ENCODE measurements at regions not wholly inside any gene's neighbourhood (a gene's known extent, or its start where the extent isn't known, plus 50 kb on each side); places are given as distances from the start of the nearest gene placed in this dataset.

DNA sequence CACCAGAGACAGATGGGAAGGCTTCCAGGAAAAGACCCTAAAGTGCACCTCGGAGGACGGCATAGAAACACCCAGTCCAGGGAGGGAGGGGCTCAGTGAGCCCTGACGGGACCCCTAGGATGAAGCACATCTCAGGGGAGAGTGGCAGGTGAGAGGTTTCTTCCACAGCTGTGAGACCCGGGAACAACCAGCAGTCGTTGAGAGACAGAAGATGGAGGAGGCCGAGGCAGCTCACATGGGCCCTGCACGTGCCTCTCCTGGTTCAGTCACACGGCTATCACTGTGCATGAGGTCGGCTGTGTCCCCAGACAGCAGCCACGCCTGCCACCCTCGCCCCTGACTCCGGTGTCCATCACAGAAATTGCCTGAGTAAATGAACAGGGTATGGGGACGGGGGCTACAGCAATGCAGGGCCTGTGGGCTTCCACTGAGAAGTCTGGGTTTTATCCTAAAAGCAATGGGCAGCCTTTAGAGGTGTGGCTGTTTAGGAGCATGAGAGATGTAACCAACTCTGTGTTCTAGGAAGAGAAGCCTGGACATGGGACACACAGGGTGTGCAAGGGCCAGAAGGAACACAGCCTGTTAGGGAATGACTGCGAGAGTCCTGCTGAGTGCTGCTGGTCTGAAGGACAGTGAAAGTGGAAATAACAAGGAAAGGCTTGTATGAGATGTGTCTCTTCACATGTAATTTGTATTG is 102.0 kb downstream of the TMEM18 start:
- no peak for DNase-seq (ENCODE audit: low read depth)

DNA sequence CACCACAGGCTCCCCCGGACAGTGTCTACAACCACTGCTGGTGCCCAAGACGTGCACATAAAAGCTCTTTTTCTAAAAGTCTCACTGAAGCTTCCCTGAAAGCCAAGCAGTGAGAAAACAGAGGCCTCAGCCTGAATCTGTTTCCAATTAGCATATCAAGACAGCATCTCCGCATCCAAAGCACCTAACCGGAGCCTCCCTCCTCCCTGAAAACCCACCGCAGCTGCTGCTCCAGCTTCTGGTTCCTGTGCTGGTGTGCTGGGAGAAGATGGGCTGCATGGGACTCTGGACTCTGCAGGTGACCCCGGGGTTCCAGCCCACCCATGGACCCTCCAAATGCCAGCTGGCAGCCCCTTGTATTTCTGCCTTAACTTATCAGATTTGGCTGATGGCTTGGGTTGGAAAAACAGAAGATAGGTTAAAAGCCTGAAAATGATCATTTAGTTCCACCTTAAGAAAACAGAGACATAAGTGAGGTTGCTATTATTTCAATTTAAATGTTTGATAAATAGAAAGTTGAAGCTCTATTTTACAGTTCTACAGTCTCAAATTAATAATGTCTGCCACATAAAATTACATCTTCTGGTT is 103.3 kb downstream of the TMEM18 start:
- no peak for DNase-seq (ENCODE audit: low read depth)

DNA sequence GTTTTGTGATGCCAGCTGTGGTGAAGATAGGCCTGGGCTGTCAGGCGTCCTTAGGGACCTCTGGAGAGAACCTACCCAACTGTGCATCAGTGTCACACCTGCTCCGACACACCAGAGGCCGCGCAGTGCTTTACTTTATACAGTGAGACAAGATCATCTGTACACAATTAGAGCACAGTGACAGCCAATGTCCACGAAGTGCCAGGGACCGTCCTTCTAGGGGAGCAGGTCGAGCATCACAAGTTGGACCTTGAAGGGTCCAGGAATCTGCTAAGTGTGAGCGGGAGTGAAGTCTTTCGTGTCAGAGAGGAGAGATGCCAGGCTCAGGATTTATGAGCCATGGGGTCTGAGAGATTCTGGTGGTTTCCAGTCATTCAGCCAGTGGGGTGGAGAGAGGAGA is 104.2 kb downstream of the TMEM18 start:
- no peak for DNase-seq (ENCODE audit: low read depth)

DNA sequence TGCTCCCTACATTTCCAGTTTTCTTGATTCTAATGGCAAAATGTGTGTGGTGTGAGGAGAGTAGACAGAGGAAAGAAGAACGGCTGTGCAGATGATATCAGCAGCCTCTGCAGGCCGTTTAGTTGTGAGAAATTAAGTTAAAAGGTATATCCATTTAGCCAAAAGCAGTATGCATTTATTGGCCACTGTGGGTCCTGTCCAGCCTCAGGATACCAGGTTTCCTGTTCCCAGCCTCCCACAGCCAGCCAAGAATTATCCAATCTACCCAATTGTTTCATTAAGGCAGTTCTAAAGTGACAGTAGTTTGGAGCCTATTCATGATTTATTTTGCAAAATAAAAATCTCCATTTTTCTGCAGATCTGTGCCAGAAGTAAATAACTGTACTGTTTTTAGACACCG is 107.5 kb downstream of the TMEM18 start:
- DNase-seq (ENCODE audit: low read depth) = no peak

DNA sequence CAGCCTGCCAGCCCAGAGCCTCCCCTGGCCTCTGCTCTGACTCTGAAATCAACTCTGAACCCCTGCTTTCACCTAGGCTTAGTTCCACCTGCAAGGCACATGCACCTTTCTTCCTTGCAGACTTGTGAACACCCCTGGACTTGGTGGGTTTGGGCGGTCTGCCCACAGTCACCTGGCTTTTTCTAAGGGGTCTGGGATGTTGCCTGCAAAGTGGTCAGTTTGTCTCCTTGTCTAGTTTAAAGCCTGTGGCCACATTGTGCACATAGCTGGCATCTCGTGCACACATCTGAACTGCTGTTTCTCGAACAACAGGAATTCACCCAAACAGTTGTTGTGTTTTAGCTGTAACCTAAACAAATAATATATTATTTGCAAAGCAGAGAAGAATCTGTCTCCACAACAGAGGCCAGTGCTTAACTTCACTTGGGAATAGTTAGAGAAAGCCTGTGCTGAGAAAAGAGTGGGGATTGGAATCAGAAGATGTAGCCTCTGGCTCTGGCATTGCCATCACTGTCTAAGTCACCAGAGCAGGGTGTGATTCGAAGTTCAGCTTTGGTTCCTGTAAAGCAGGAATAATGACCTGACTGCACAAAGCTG is 108.5 kb downstream of the TMEM18 start:
- DNase-seq (ENCODE audit: low read depth) = no peak

DNA sequence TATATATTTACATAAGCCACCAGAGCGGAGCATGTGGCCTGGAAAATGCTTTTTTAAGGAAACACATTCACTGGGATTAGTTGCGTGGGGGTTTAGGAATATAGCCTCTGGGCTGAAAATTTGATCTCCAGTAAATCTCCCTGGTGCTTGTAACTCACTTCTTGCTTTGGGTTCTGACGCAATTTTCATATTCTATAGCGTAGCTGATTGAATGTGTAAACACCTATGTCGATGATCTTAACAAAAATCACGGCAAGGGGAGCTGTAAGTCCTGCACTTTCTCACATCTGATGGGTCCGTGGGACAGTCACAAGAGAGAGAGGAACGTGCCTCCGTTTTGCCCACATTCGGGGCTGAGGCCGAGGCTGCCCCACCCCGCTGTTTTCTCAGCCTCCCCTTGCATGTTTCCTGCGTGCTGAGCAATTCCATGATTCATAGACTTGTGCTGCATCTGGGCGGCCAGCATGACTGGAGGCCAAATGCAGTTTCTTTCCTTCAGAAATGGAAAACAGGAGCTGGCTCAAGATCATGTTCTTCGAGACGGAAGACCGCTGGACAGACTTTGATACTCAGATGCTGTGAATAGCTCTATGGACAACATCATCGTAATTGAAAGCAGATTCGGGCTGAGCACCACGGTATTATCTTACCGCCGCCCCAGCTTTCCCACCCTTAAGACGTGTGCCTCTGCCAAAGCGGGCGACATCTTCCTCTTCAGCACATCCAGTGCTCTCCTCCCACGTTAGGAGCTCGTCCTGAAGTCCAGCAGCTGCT is 109.2 kb downstream of the TMEM18 start:
- DNase-seq (ENCODE audit: low read depth) = no peak

DNA sequence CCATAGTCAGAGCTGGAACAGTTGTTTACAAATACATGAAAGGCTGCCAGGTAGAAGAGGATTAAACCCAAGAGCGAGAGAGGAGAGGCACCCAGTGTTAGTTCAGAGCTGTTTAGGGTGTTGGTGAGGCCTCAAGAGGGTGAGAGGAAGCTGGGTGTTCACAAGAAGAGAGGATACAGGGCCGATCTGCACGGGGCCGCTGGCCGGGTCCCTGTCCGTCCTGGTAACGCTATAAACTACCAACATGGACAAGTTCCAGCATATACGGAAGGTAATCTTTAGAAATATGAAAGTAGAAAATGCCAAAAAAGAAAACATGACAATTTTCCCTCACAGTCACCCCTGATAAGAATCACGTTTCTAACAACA is 109.7 kb downstream of the TMEM18 start:
- DNase-seq (ENCODE audit: low read depth) = no peak

DNA sequence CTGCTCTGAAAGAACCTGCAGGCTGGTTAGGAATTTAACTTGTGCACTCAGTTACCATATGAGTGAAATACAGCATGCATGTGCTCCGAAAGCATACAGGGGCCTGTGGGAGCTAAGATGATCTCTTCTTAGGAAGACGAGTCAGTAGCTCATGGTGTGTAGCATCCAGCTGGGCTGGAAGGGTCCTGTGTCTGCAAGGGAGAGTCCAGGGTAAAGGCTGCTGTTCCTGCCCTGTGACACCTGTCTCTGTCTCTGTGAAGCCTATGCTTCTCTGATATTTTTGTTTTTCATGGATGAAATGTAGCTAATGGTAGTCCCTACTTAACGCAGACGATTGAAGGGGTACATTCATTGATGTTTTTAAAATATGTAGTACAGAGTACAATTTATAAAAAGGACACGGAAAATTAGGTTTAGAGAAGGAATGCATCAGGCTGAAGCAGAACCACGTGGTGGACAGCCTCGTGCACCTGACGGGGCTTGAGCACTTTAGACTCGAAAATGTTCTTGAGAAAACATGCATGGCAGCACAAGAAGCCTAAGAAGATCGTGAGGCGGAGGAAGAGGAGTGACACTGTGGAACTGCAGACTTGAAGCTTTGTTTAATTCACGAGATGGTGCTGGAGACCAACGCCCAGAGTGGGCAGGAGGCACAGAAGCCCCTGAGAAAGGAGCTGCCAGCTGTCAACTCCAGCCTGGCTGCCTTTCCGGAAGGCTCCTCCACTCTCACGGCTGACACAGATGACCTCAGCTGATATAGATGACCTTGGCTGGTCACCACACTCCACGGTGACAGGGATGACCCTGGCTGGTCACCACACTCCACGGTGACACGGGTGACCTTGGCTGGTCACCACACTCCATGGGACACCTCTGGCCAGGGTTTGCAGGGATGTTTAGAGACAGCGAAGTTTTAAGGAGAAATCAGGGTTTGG is 110.6 kb downstream of the TMEM18 start:
- no peak for DNase-seq (ENCODE audit: low read depth)

DNA sequence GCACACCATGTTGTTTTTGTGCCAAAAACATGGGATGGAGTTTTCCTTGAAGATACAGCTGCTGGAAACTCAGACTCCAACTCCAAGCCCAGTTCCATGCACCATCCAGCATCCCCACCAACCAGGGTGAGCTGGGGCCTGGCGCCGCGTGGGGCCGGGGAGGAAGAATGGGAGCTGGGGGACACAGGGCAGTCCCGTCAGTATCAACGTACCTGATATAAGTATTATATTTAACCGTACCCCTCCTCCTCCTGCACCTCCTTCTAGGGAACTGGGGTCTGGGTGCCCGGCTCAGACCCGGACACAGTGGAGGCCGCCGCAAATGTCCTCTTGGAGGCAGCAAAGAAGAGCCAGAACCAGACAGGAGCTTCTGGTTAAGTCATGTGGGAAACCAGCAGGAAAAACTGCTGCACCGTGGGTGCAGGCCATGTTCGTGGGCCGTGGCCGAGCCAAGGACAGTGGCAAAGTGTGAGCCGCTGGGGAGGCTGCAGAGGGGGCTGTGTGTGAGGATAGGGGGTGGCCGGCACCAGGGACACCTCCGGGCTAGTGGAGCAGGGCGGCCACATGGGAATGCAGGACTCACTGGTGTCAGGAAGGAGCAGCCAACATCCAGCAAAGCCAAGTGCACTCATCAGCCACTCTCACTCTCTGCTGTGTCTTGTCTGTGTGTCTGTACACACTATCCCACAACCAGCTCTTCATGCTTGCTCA is 112.6 kb downstream of the TMEM18 start:
- DNase-seq (ENCODE audit: low read depth) = no peak

DNA sequence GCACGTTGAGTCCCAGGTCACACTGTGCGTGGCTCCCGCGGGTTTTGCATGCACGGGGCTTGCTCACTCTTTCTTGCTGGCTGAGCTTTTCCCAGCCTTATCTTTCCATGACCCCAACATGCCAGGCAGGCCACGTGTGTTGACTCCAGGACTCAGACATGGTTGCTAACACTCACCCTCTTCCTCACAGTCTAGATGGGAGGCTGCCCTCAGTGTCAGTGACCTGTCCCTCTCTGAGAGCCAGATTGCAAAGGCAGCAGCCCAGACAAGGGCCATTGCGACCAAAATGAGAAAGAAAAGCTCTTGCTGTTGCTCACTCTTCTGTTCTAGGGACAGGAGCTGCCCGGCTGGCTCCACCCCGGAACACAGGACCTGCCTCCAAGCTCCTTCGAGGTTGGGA is 113.7 kb downstream of the TMEM18 start:
- no peak for DNase-seq (ENCODE audit: low read depth)

DNA sequence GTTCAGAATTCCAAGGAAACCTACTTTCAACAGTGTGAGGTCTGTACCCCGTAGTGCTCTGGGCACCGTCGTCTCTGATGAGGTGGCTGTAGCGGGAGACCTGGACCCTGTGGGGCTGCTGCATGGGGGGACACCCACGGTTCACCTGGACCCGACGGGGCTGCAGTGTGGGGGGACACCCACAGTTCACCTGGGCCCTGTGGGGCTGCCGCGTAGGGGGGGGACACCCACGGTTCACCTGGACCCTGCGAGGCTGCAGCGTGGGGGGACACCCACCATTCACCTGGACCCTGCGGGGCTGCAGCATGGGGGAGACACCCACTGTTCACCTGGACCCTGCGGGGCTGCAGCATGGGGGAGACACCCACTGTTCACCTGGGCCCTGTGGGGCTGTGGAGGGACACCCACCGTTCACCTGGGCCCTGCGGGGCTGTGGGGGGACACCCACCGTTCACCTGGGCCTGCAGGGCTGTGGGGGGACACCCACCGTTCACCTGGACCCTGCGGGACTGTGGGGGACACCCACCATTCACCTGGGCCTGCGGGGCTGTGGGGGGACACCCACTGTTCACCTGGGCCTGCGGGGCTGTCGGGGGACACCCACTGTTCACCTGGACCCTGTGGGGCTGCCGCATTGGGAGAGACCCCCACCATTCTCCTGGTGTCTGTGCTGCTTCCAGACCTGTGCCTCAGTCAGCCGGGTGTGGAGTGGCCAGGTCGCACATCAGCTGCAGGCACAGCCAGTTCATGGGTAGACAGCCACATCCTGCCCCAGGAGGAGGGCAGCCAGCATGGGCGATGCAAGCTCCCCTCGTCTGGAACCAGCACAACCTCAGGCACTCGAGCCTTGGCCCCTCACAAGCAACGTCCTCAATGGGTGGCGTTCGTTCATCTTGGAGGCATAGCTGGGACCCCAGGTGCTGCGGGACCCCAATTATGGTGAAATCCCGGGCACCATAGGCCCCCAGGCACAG is 114.5 kb downstream of the TMEM18 start:
- DNase-seq (ENCODE audit: low read depth) = no peak

DNA sequence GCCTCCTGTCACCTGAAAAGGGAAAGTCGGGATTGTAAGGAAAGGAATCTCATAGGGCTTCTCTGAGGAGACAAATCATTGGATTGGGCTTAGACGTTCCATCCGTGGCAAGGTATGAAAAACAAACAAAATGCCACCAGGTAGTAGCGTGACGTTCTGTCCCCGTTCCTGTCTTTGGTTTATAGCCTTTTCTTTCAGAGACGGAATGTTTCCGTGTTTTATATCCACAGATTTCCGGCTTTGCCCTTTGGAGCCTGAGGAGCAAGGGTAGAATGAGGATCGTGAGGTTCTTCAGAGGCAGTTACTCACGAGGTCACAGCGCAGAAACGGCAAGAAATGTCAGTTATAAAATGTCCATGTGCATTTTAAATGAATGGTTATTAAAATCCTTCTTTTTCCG is 118.3 kb downstream of the TMEM18 start:
- no peak for DNase-seq (ENCODE audit: low read depth)

DNA sequence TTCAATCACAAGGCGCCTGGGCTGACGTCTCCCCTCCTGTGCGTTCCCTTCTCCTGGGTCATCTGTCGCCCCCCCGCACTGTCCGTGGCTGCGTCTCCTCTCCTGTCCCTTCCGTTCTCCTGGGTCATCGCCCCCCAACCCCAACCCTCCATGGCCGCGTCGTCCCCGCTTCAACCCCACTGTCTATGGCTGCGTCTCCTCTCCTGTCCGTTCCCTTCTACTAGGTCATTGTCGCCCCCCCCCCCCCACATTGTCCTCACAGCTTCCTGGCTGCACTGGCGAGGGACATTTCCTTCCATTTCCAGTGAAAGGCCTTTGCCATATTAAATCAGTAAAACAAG is 118.9 kb downstream of the TMEM18 start:
- DNase-seq (ENCODE audit: low read depth) = no peak

DNA sequence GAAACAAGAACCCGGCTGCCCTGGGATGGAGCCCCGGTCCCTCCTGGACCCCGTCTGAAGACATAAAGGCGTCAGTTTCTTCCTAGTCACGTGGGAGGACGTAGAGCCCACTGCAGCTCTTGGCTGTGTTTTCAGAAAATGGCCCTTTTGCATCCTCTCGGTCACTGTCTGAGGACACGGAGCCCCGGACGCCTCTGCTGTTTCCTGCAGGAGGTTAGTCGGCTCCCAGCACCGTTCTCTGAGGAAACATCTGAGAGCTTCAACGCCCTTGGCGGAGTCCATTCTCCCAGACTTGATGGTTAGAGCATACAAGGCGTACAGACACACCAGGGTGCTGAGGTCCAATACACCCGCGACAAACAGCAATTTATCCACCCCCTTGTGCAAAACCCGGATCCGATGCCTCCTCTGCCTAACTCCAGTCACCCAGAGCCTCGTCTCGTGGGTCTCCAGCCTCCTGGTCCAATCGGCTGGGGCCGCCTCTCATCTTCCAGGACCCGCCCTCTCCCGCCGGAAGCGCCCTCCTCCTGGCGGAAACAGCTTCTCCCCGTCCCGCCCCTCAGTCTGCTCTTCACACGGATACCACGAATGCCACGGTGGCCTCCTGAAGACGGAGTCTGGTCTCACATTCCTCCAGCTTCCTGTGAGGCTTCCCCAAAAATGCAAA is 119.4 kb downstream of the TMEM18 start:
- DNase-seq (ENCODE audit: low read depth) = no peak

DNA sequence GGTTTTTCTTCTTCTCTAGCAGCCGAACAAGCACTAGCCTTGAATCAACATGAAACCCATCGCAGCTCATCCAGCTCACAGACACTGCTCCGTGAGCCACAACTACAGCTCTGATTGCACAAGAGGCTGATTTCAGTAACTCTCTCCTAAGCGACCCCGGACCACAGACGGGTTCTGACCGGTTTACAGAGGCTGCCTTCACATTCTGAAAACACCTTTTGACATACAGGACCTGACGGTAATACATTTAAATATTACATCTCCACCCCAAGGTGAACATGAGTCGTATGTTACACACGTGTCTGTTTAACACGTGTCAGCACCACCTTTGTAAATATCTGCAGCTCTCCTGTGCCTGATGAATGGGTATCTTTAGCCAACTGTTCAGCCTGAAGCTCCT is 120.7 kb downstream of the TMEM18 start:
- DNase-seq (ENCODE audit: low read depth) = no peak

DNA sequence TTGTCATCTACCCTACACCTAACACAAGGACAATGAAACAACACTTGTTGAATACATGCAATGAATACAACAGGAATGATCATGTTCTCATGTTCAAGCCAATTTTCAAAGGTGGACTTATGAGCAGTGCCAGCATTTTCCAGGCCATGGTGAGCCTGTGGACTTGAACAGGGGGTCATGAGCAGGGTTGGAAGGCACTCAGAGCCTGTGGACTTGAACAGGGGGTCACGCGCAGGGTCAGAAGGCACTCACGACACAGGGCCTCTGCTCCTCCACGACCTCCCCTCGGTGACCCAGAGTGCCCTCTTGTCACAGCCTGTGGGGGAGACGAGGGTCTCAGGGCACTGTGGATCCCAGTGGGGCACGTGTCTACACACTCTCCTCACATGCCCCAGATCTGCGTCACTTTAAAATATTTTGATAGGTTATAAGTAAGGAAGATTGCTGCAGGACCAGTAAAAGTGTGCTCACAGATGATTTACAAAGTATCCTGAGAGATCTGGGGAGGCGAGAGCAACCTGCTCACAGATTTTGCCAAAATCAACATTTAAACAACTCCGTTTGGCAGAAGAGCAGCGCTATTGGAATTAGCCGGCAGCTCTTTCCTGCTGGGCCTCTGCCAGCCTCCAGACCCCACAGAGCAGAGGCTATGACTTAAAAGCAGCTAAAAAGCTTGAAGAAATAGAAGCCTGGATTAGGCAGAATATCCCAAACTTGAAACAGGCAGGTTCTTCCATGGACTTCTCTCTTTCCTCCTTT is 121.9 kb downstream of the TMEM18 start:
- no peak for DNase-seq (ENCODE audit: low read depth)

DNA sequence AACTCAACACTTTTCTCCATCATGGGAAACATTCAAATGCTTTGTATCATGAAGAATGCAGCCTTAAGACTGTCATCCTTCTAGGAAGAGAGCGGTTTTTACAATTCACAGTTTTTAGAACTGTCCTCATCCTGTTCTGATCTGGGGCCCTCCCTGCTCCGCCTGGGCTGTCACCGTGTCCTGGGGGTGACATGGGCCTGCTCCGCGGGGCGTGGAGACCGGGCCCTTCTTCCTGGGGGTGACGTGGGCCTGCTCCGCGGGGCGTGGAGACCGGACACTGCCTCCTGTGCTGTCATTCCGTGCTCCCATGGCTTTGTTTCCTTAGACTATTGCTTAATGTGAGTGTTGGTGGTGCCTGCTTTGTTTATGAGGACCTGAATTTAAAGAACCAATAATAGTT is 122.8 kb downstream of the TMEM18 start:
- DNase-seq (ENCODE audit: low read depth) = no peak

DNA sequence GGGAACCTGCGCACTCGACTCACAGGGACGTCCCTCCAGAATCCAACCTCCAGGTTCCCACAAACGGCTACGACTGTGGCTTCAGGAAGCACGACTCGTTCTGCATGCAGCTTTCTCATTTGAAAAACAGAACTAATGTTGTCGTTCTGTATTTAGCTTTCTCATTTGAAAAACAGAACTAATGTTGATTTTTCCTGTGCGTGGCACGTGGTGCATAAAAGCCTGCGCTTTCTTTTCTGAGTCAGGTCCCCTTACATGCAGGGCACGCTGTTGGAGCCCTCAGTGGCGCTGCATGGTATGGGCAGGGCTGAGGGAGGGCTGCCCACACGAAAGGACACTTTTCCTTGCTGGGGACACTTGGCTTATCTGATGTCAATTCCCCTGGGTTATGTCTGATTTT is 124.3 kb downstream of the TMEM18 start:
- no peak for DNase-seq (ENCODE audit: low read depth)

DNA sequence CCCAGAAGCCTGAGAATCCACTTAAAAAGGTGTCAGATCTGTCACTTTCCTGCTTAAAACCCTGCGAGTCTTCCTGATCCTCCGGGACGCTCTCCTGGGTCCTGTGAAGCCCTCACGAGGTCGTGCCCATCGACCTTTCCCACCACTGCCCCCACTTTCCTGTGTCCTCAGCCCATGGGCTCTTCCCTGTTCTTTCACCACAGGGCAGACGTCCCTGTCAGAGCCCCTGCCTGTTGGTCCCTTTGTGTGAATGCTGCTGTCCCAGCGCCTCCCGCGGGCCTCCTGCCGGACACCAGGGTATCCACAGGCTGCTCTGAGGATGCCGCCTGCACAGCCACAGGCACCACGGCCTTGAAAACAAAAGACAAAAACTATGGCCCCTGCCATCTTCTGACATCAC is 125.6 kb downstream of the TMEM18 start:
- DNase-seq (ENCODE audit: low read depth) = no peak

All from T follicular helper cell (primary cell).